GM11168 (cell line): ENCODE measurements at regions not wholly inside any gene's neighbourhood (a gene's known extent, or its start where the extent isn't known, plus 50 kb on each side); places are given as distances from the start of the nearest gene placed in this dataset.

Source experiments
- in situ Hi-C: fragments of 300-500 bp; cut with MboI; formaldehyde crosslinking; loops from one replicate; pipeline ENCODE4 v1.12.0; 2022; ENCODE audit warnings: low sequenced_read_pairs; ENCODE audit not compliant: unreplicated experiment

GRCh38 chr21:20735257-20735656 lies 263.0 kb upstream of the NCAM2 start:
- in situ Hi-C loops: no loop called here

- in situ Hi-C loops: no loop called here
Observed at GRCh38 chr21:20737227-20737913, 260.8 kb upstream of the NCAM2 start.

- in situ Hi-C loops: no loop called here
Observed at GRCh38 chr21:20739421-20739820, 258.8 kb upstream of the NCAM2 start.

- in situ Hi-C loops: no loop called here
Observed at GRCh38 chr21:20741445-20741844, 256.8 kb upstream of the NCAM2 start.

GRCh38 chr21:20760221-20760620 lies 238.0 kb upstream of the NCAM2 start:
- in situ Hi-C loops: no loop called here

- in situ Hi-C loops: no loop called here
Observed at GRCh38 chr21:20774737-20775136, 223.5 kb upstream of the NCAM2 start.

- in situ Hi-C loops: no loop called here
Observed at GRCh38 chr21:20779321-20779720, 218.9 kb upstream of the NCAM2 start.

GRCh38 chr21:20783611-20784010 lies 214.6 kb upstream of the NCAM2 start:
- in situ Hi-C loops: no loop called here

- in situ Hi-C loops: no loop called here
Observed at GRCh38 chr21:20789729-20790500, 208.3 kb upstream of the NCAM2 start.

GRCh38 chr21:20800106-20800505 lies 198.1 kb upstream of the NCAM2 start:
- in situ Hi-C loops: no loop called here

GRCh38 chr21:20802201-20802600 lies 196.0 kb upstream of the NCAM2 start:
- in situ Hi-C loops: no loop called here

GRCh38 chr21:20802631-20803260 lies 195.5 kb upstream of the NCAM2 start:
- in situ Hi-C loops: no loop called here

- in situ Hi-C loops: no loop called here
Observed at GRCh38 chr21:20811702-20812101, 186.5 kb upstream of the NCAM2 start.

GRCh38 chr21:20814090-20814489 lies 184.1 kb upstream of the NCAM2 start:
- in situ Hi-C loops: no loop called here

- in situ Hi-C loops: no loop called here
Observed at GRCh38 chr21:20822666-20823065, 175.5 kb upstream of the NCAM2 start.

GRCh38 chr21:20852866-20853265 lies 145.3 kb upstream of the NCAM2 start:
- in situ Hi-C loops: no loop called here

- in situ Hi-C loops: no loop called here
Observed at GRCh38 chr21:20856926-20857325, 141.3 kb upstream of the NCAM2 start.

- in situ Hi-C loops: no loop called here
Observed at GRCh38 chr21:20874202-20874601, 124.0 kb upstream of the NCAM2 start.

GRCh38 chr21:20875742-20876141 lies 122.5 kb upstream of the NCAM2 start:
- in situ Hi-C loops: no loop called here

GRCh38 chr21:20877976-20878375 lies 120.2 kb upstream of the NCAM2 start:
- in situ Hi-C loops: no loop called here
